Ishikawa (cell line): ENCODE measurements at regions not wholly inside any gene's neighbourhood (a gene's known extent, or its start where the extent isn't known, plus 50 kb on each side); places are given as distances from the start of the nearest gene placed in this dataset.

ENCODE experiments used
- CREB1 ChIP-seq: IDR thresholded peaks from 2 replicates; pipeline ENCODE4 v1.6.1; 2012; ENCODE audit warnings: low read depth
- EGR1 ChIP-seq: IDR thresholded peaks from 2 replicates; pipeline ENCODE4 v1.6.1; 2012
- EP300 ChIP-seq: IDR thresholded peaks from 2 replicates; pipeline ENCODE4 v1.6.1; 2012; ENCODE audit warnings: borderline replicate concordance
- YY1 ChIP-seq: IDR thresholded peaks from 2 replicates; pipeline ENCODE4 v1.6.1; 2012; ENCODE audit warnings: low read depth
- ZBTB7A ChIP-seq: IDR thresholded peaks from 2 replicates; pipeline ENCODE4 v1.6.1; 2012; ENCODE audit warnings: low read depth
- TF ChIP-seq, protein P1 (sequence below): IDR thresholded peaks from 2 replicates; pipeline ENCODE4 v1.6.1; 2012

DNA sequence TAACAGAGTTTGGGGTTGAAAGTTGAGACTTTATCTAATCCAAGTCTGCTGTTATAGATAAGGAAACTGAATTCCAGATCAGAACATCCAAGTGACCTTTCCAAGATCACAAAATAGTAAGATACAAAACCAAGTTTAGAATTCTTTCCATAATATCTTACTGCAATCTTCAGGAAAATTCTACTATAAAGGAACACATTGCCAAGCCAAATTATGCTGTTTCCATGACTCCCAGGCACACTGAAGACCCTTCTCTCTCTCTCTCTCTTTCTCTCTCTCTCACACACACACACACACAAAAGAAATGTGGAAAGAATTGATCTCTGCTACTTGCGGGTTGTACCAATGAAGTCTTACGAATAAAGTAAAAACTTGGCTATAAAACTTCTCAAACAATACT is 398.4 kb downstream of the METTL4 start:
- TF ChIP-seq EGR1 (no peak), EP300 (no peak), YY1 (no peak), ZBTB7A (no peak), CREB1 (no peak)
- TF ChIP-seq, protein P1, sequence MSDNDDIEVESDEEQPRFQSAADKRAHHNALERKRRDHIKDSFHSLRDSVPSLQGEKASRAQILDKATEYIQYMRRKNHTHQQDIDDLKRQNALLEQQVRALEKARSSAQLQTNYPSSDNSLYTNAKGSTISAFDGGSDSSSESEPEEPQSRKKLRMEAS = no peak
